GM12864 (cell line): ENCODE measurements at regions not wholly inside any gene's neighbourhood (a gene's known extent, or its start where the extent isn't known, plus 50 kb on each side); places are given as distances from the start of the nearest gene placed in this dataset.

Experiments
- DNase-seq: peaks from one replicate; pipeline ENCODE4 v3.0.0-alpha.2; 2011; ENCODE audit warnings: low read depth
- H3K4me3 ChIP-seq: 2 replicates; pipeline ENCODE4 v1.5.1; 2011; ENCODE audit warnings: mild to moderate bottlenecking, low read depth, low read length, control low read depth
- TF ChIP-seq, protein P1 (sequence below): IDR thresholded peaks from 2 replicates; pipeline ENCODE4 v1.5.1; 2011; ENCODE audit warnings: low read depth, mild to moderate bottlenecking, moderate library complexity, low read length, control low read depth, inconsistent platforms; ENCODE audit errors: missing control alignments

- TF ChIP-seq, protein P1, sequence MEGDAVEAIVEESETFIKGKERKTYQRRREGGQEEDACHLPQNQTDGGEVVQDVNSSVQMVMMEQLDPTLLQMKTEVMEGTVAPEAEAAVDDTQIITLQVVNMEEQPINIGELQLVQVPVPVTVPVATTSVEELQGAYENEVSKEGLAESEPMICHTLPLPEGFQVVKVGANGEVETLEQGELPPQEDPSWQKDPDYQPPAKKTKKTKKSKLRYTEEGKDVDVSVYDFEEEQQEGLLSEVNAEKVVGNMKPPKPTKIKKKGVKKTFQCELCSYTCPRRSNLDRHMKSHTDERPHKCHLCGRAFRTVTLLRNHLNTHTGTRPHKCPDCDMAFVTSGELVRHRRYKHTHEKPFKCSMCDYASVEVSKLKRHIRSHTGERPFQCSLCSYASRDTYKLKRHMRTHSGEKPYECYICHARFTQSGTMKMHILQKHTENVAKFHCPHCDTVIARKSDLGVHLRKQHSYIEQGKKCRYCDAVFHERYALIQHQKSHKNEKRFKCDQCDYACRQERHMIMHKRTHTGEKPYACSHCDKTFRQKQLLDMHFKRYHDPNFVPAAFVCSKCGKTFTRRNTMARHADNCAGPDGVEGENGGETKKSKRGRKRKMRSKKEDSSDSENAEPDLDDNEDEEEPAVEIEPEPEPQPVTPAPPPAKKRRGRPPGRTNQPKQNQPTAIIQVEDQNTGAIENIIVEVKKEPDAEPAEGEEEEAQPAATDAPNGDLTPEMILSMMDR, result no peak
- DNase-seq, result no peak
- no peak overlapping the region for H3K4me3 ChIP-seq
Observed at GRCh38 chr17:27986805-27987684, 55.4 kb upstream of the NLK start.

- no peak overlapping the region for H3K4me3 ChIP-seq
- DNase-seq, result no peak
- TF ChIP-seq, protein P1, result no peak
Observed at GRCh38 chr17:27989046-27989445, 53.4 kb upstream of the NLK start.

- TF ChIP-seq, protein P1, result no peak
- DNase-seq, result no peak
- no peak overlapping the region for H3K4me3 ChIP-seq
Observed at GRCh38 chr17:27990100-27990499, 52.4 kb upstream of the NLK start.

GRCh38 chr17:27990979-27991378, 51.5 kb upstream of the NLK start:
- no peak for DNase-seq
- no peak overlapping the region for H3K4me3 ChIP-seq
- TF ChIP-seq, protein P1, result no peak

GRCh38 chr17:27991462-27991993, 50.9 kb upstream of the NLK start:
- no peak overlapping the region for H3K4me3 ChIP-seq
- no peak for DNase-seq
- TF ChIP-seq, protein P1, result no peak
